RWPE2 (cell line): ENCODE measurements at regions not wholly inside any gene's neighbourhood (a gene's known extent, or its start where the extent isn't known, plus 50 kb on each side); places are given as distances from the start of the nearest gene placed in this dataset.

Experiments
- ATAC-seq: fragments of 200-7000 bp; cut with Tn5 transposase; 3 replicates; pipeline ENCODE4 v1.9.1; 2021; ENCODE audit warnings: low read depth
- DNase-seq: peaks from one replicate; pipeline ENCODE4 v3.0.0-alpha.2; 2020; ENCODE audit warnings: low spot score
- H3K27ac ChIP-seq: fragments of 450-650 bp; 2 replicates; pipeline ENCODE4 v1.5.1; 2017; ENCODE audit warnings: mild to moderate bottlenecking; ENCODE audit not compliant: poor library complexity, severe bottlenecking
- H3K27me3 ChIP-seq: fragments of 250-450 bp; sonication (Bioruptor Pico); 2 replicates; pipeline ENCODE4 v1.5.1; 2021; ENCODE audit warnings: mild to moderate bottlenecking, moderate library complexity; ENCODE audit not compliant: insufficient read depth, poor library complexity, severe bottlenecking
- H3K36me3 ChIP-seq: fragments of 250-450 bp; sonication (Bioruptor Pico); 2 replicates; pipeline ENCODE4 v1.5.1; 2020; ENCODE audit warnings: low read depth, mild to moderate bottlenecking, moderate library complexity
- H3K4me1 ChIP-seq: fragments of 250-450 bp; sonication (Bioruptor Pico); 2 replicates; pipeline ENCODE4 v1.5.1; 2021; ENCODE audit warnings: mild to moderate bottlenecking, moderate library complexity; ENCODE audit not compliant: insufficient read depth, poor library complexity, severe bottlenecking
- H3K4me3 ChIP-seq: fragments of 250-450 bp; sonication (Bioruptor Pico); 2 replicates; pipeline ENCODE4 v1.5.1; 2021; ENCODE audit warnings: mild to moderate bottlenecking, moderate library complexity; ENCODE audit not compliant: severe bottlenecking
- H3K9me3 ChIP-seq: fragments of 250-450 bp; sonication (Bioruptor Pico); 2 replicates; pipeline ENCODE4 v1.5.1; 2021; ENCODE audit warnings: mild to moderate bottlenecking, moderate library complexity; ENCODE audit not compliant: severe bottlenecking
- TF ChIP-seq, protein P1 (sequence below): fragments of 450-650 bp; IDR thresholded peaks from one replicate; pipeline ENCODE4 v1.5.1; 2017; ENCODE audit warnings: mild to moderate bottlenecking, moderate library complexity; ENCODE audit not compliant: poor library complexity, severe bottlenecking

DNA sequence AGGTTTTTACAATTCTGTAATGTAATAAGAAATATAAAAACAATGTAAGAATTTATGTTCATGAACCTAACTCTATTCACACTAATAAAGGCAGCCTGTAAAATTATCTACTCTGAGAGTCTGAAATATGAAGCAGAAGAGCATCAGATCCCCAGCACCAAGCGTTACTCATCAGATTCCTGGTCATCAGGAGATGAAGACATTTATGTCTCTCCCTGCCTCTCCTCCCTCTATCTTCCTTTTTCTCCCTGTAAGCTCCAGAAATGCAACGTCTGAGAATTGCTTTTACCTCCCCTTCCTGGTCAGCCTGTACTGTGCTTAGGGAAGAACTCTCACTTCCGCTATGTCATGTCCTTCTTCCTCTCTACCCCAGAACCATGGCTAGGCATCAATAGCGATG lies 114.4 kb upstream of the SLIT3 start:
- no peaks in the 10 kb centered on the region for H3K27me3 ChIP-seq
- H3K4me3 ChIP-seq = no peak overlapping the region
- DNase-seq (no peak), ATAC-seq (no peak)
- no peaks in the 10 kb centered on the region for H3K4me1 ChIP-seq
- no peaks in the 10 kb centered on the region for H3K36me3 ChIP-seq
- H3K27ac ChIP-seq = no peak overlapping the region
- TF ChIP-seq, protein P1, sequence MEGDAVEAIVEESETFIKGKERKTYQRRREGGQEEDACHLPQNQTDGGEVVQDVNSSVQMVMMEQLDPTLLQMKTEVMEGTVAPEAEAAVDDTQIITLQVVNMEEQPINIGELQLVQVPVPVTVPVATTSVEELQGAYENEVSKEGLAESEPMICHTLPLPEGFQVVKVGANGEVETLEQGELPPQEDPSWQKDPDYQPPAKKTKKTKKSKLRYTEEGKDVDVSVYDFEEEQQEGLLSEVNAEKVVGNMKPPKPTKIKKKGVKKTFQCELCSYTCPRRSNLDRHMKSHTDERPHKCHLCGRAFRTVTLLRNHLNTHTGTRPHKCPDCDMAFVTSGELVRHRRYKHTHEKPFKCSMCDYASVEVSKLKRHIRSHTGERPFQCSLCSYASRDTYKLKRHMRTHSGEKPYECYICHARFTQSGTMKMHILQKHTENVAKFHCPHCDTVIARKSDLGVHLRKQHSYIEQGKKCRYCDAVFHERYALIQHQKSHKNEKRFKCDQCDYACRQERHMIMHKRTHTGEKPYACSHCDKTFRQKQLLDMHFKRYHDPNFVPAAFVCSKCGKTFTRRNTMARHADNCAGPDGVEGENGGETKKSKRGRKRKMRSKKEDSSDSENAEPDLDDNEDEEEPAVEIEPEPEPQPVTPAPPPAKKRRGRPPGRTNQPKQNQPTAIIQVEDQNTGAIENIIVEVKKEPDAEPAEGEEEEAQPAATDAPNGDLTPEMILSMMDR = no peak
- no peaks in the 10 kb centered on the region for H3K9me3 ChIP-seq

DNA sequence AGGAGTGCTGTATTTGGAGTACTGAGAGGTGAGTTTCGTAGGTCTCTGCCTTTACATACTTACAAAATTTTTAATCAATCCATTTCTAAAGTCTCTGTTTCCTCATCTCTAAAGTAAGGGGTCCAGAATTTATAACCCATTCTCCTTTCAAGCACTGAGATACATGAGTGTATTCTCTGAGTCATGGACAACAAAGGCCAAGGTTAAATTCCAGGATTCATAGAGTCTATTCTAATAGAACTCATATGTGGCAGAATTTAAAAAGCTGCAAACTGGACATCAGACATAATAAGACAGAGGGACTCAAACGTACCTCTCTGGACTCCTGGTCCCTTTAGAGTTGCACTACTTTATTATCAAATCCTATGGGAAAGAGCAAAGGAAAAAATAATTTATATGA lies 112.5 kb upstream of the SLIT3 start:
- Histone ChIP-seq H3K27ac (no peak overlapping the region), H3K4me3 (no peak overlapping the region), H3K4me1 (no peaks in the 10 kb centered on the region), H3K9me3 (no peaks in the 10 kb centered on the region), H3K27me3 (no peaks in the 10 kb centered on the region), H3K36me3 (no peaks in the 10 kb centered on the region)
- ATAC-seq = no peak
- no peak for DNase-seq
- TF ChIP-seq, protein P1 = no peak

DNA sequence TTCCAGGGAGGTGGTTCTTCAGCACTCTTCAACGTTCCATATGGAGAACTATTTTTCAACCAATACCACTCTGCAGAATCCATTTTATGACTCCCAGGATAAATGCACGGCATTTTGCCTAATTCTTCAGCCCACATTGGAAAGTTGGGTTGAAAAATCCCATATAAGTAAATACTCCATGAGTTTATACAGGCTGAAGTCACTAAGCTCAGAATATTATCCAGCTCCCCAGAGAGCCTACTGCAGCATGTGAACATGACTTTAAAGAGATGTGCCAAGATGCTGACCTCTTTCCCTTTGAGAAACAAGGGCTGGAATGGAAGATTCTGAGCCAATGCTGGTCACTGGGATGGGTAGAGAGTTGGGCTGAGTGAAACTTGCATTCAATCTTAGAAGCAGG lies 111.9 kb upstream of the SLIT3 start:
- no peaks in the 10 kb centered on the region for H3K9me3 ChIP-seq
- H3K27ac ChIP-seq = no peak overlapping the region
- no peaks in the 10 kb centered on the region for H3K4me1 ChIP-seq
- ATAC-seq = no peak
- no peak overlapping the region for H3K4me3 ChIP-seq
- no peak for DNase-seq
- TF ChIP-seq, protein P1 = no peak
- no peaks in the 10 kb centered on the region for H3K36me3 ChIP-seq
- no peaks in the 10 kb centered on the region for H3K27me3 ChIP-seq

DNA sequence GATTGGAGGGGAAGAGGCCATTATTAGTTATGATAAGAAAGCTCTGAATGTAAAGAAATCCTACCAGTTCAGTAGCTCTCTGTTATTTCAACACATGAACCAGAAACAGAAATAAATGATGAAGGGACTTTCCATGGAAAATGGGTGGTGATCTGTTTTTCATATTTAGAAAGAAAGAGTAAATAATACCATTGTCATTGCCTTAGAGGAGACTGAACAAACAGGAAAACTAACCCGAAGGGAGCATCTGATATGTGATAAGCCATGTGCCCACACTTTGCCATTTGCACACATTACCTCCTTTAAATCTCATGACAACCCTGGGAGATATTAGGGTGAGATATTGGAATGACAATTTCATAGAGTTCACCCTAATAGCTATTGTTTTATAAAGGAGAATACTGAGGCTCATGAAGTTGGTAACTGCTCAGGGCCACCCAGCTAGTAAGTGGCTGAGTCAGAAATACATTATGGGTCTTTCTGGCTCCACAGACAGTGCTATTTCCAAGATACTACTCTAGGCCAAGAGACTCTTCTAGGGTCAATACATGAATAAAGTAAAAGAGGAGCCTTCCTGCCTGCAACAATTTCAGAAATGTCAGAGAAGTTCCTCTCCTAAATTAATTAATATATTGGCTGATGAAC lies 111.0 kb upstream of the SLIT3 start:
- TF ChIP-seq, protein P1 = no peak
- Histone ChIP-seq H3K9me3 (no peaks in the 10 kb centered on the region), H3K4me1 (no peaks in the 10 kb centered on the region), H3K27ac (no peak overlapping the region), H3K36me3 (no peaks in the 10 kb centered on the region), H3K27me3 (no peaks in the 10 kb centered on the region), H3K4me3 (no peak overlapping the region)
- DNase-seq = no peak
- no peak for ATAC-seq

DNA sequence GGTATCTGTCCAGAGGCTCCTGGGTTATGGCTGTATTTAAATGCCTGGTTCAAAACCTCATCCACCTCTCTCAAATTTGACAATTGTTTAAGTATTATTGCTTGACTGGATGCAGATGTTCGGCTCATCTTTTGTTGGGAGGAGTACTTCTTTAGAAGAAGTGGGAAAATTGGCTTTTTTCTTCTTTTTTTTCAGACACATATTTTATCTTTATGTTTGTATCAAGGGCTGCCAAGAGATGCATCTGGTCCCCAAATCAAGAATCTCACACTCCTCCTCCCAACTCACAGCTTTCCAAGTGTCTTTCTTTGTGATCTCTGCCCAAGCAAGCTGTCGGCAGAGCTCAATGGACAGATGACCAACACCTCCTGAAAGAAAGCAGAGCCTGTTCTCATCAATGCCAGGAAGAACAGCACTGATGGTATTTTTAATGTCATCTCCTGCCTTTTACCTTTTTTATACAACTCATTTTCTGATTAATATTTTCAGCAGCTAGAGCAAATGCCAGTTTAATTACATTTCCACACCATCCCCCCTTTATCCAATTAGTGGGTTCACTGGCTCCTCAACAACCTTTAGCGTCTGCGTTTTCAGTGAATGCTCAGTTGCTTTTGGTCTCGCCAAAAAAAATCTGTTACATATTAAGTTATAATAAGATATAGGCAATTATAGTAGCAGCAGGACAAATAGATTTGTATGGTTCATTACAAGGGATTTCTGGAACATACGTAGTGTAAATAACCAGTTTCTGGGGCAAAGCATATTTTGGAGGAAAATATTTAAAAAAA lies 110.3 kb upstream of the SLIT3 start:
- ATAC-seq (no peak), DNase-seq (no peak)
- TF ChIP-seq, protein P1 = no peak
- no peak overlapping the region for H3K27ac ChIP-seq
- H3K27me3 ChIP-seq = no peaks in the 10 kb centered on the region
- no peaks in the 10 kb centered on the region for H3K4me1 ChIP-seq
- H3K9me3 ChIP-seq = no peaks in the 10 kb centered on the region
- H3K36me3 ChIP-seq = no peaks in the 10 kb centered on the region
- H3K4me3 ChIP-seq = no peak overlapping the region
